Activated gamma-delta T cell treated with anti-CD3 and anti-CD28 coated beads, Interleukin-2, amount 50 U/mL, for 16 hours (primary cell): ENCODE measurements at regions not wholly inside any gene's neighbourhood (a gene's known extent, or its start where the extent isn't known, plus 50 kb on each side); places are given as distances from the start of the nearest gene placed in this dataset.
"Not testable (repeated sequence)": the region's sequence is repeated elsewhere in the genome, so short reads cannot be mapped to it uniquely, and the experiment has no call there.

Source experiments
- DNase-seq: peaks from one replicate; pipeline ENCODE4 v3.0.0-alpha.2; 2020; ENCODE audit warnings: low read depth

DNA sequence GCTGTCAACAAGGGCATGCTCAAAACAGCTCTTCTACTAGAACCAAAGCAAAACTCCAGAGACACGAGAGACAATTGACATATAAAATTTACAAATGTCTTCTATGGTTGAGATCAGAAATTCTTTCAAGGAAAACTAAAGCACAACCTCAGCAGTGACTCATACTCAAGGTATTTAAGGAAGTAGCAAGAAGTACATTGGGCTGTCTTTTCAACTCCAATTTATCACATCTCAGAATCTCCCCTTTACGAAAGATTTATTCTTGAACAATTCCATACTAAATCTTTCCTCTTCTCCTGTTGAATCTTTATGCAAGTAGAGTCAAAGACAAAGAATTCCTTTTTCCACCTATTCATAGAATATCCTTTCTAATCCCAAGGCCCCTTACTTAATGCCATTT is 324.0 kb downstream of the IRS1 start:
- DNase-seq, result no peak

DNA sequence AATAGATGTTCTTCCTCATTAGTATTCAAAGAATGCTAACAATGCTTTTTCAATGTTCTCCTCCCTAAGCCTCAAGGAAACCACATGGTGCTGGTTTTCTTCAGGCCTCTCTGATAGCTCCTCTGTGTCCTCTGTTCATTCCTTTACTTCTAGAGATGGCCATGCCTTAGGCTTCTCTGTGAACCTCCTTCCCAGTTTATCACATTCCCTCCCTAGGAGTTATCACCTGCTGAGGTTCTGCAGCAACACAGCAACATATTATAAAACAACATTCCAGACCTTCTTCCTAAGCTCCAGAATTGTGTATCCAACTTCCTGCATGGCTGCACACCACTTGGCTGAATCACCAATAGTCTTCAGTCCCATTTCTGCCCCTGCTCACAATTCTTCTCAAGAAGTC is 325.5 kb downstream of the IRS1 start:
- no peak for DNase-seq

DNA sequence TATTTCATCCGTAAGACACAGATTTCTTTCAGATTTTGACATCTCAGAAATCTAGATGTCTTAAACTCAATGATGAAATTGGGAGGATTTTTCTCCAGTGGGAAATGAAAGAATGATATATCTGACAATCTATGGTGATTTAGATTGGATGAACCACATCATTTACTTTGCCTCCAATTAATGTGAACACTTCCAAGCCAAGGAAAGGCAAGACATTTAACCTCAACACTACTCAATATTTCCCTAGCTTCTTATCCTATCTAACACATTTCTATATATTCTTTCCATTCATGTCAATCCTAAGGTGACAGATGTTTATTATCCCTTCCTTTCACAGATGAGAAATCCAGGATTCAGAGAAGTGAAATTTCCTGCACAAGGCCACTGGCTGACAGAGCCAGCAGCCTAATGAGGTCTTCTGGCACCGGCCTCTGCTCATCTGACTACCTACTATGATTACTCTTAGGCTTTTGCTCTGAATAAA is 327.6 kb downstream of the IRS1 start:
- DNase-seq, result no peak

DNA sequence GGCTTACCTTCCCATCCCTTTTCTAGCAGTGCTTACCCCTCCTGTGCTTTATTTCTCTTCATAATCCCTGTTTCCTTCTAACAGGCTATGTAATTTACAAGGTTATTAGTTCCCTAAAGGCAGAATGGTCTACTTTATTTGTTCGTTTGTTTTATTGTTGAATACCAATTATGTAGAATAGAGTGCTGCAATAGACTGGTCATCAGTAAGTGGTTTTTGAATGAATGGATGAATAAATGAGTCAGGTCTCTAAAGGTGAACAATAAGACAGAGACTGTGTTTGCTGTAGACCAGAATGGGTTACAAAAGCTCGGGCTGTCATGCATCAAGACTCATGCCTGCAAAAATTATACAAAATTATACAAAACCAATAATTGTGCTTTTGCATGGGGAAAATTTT is 332.0 kb downstream of the IRS1 start:
- no peak for DNase-seq

DNA sequence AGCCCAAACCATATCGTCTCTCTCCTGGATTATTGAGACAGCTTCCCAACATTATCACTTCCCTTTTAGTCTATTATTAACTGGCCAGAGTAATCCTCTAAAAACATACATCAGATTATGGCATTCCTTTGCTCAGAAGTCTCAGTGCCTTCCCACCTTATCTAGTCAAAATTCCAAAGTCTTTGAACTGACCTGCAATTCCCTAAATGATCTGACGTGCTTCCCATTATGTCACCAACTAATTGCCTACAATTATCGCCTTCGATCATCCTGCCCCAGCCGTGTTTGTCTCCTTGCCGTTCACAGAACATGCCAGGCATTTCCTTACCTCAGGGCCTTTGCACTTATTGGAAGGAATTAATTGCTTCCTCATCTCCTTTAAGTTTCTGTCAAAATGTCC is 332.4 kb downstream of the IRS1 start:
- DNase-seq, result no peak

DNA sequence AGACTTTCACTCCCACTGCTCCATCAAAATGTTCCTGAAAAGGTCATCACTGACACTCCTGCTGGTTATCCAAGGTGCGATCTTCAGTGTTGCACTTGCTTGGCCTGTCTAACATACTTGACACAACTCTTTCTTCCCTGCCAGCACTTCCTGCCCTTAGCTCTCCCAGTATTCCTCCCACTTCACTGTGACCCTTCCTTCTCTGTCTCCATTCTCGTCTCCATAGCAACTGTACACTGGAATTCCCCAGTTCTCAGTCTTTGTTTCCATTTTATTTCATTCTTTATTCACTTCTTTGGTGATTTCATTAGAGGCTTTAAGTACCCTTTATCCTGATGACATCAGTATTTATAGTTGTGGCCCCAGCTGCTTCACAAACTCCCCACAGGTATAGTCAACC is 333.0 kb downstream of the IRS1 start:
- DNase-seq, result no peak

DNA sequence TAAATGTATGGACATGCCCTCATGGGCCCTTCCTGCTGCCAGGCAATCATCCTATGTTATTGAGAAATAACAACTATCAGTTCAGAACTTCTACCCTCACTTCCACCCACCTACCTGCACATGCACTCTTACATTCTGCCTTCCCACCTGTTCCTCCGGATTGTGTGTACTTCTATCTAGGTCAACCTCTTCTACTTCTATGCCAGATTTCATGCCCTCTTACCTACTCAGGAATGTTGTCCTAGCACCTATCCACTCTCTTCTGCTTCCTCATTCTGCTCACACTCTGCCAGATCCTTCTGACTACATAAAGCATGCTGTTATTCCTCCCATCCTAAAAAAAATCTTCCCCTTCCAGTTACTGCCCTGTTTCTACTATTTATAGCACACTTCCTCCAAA is 333.5 kb downstream of the IRS1 start:
- no peak for DNase-seq

DNA sequence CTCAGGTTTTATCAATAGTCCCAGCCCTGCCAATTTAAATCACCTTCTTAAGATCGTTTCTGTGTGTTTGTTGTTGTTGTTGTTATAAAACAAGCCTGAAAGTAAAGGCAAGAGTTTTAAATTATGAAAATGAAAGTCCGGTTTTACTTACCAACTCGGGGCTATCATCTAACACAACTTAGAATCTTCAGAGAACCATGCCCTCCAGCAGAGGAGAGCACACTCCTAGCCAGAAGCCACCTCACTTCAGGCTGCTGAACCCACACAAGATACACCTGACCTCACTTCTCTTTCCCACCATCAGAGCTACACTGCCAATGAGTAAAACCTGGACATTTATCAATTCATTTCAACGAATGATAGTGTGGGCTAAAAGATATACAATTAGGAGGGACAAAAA is 335.2 kb downstream of the IRS1 start:
- DNase-seq, result no peak

DNA sequence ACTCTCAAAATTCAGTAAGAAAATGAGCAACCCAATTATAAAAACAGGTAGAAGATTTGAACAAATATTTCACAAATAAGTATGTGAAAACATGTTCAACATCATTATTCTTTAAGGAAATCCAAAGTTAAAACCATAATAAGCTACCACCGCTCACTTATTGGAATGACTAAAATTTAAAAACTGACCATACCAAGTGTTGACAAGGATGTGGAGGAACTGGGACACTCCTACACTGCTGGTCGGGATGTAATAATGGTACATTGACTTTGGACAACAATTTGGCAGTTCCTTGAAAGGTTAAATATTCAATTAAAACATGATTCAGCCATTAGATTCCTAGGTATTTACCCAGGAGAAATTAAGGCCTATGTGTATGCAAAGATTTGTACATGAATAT is 336.5 kb downstream of the IRS1 start:
- no peak for DNase-seq

DNA sequence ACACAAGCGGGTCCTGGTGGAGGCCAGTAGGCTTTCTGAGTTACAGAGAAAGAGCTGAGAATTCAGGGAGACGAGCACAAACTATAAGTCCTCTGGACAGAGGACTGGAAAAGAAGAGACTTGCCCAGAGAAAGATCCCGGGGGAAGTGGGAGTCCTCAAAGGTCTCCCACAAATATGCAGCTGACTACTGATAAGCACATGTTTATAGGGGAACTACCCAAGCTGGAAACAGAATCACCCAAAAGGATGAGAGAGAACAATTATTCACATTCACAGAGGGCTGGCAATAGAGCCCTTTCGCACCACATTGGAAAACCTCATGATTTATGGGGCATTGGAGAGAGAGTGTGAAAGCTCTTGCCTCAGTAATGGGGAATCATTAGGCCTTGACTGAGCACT is 337.6 kb downstream of the IRS1 start:
- DNase-seq, result no peak

DNA sequence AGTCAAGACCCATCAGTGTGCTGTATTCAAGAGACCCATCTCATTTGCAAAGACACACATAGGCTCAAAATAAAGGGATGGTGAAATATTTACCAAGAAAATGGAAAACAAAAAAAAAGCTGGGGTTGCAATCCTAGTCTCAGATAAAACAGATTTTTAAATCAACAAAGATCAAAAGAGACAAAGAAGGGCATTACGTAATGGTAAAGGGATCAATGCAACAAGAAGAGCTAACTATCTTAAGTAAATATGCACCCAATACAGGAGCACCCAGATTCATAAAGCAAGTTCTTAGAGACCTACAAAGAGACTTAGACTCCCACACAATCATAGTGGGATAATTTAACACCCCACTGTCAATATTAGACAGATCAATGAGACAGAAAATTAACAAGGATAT is 343.5 kb downstream of the IRS1 start:
- not testable (repeated sequence) for DNase-seq

DNA sequence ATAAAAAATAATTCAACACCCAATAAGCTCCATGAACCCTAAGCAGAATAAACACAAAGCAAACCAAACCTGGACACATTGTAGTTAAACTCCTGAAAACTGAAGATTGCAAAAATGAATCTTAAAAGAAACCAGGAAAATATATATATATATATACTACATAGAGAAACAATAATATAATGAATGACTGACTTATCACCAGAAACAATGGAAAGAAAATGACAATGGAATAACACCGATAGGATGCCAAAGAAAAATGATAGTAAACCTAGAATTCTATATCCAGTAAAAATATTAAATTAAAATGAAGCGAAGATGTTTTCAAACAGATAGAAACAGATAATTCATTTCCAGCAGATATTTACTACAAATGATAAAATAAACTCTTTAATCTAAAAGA is 346.9 kb downstream of the IRS1 start:
- DNase-seq, result no peak

DNA sequence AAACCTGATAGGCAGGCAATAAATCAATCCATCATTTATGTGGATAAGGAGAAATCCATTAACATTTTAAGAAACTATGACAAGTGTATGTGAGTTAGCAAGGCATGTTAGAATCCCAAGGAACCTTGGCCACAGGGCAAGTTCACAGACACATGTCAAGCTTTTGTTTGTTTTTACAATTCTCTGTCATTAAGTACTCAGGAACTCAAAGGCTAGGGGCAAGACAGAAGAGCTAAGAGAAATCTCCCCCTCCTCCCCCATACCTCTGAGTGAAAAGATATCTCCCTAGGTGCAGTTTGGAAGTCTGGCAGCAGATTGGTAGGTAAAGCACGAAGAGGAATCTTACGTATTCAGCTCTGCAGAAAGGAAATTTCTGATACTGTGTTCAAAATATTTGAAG is 348.1 kb downstream of the IRS1 start:
- DNase-seq, result no peak

DNA sequence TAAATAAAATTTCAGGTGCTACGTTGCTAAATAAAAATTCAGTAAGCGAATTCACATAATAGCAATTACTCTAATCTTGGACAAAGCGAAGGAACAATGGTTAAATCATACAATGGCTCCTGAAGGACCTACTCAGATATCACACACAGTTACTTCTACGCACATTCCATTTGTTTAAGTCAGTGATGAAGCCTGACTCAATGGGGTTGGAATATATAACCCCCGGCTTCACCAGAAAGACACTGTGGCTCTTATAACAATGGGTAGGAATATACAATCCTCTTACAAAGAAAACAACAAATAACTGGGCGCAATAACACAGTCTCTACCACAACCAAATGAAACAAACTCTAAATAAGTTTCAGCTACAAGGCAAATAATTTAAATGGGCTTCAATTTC is 349.5 kb downstream of the IRS1 start:
- DNase-seq, result no peak

DNA sequence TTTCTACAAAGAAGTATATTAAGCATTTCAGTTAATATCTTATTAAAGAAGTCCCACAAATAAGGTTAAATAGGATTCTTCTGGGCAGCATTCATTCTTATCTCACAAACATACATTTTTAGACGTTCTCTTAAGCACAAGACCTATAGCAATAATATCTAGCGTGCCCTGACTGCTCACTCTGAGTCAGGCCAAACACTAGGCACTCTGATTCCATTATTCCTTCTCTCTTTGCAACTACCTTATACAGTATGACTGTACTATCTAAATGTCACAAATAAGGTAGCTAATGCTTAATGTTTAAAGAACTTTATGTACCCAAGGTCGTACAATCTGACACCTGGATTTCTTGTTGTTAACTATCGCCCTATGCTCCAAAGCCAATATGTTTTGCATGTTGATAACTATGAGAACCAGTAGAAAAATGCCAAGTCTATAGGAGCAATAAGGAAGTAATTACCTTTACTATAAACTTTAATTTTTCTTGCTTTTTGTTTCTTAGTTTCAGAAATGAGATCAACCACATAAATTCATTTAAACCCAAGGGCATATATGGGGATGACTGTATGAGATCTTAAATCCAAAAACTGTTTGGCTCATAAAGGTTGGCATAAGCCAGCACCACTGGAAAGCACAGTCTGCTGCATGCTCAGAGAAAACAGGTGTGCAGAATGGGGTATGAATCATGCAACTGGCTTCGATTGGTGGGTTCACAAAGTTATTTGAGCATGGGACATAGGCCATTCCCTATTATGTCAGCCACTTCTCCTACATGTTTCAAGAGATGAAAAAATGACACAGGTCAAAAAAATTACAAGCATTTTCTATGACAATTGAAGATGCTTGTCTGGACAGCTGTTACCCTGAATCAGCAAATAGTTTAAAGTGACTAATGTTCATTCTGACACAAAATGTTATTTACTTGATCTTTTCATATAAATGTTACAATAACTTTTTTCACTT is 352.0 kb downstream of the IRS1 start:
- no peak for DNase-seq

DNA sequence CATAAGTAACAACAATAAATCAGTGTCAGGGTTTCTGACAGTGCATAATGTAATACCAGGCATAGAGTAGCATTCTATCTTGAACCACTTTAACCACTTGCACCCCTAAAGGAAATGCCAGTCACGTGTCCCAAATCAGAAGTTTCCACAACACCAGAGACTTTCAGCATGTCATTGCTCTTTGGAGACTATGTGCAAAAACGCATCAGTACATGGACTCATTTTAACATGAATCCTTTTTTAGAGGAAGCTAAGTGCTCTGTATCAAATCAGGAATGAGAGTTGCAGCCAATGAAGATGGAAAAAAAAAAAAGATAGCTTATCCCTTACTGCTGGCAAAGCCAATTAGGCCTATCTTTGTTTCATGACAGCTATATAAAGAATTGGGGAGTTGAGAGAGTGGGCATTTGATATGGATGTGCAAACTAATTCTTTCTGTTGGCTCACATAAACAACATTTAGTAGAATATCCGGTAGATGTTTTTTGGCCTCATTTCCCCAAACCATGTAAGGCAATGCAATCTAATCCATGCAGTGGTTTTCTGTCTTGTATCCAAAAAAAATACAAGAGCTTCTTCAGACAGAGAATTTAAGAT is 353.1 kb downstream of the IRS1 start:
- DNase-seq, result no peak

DNA sequence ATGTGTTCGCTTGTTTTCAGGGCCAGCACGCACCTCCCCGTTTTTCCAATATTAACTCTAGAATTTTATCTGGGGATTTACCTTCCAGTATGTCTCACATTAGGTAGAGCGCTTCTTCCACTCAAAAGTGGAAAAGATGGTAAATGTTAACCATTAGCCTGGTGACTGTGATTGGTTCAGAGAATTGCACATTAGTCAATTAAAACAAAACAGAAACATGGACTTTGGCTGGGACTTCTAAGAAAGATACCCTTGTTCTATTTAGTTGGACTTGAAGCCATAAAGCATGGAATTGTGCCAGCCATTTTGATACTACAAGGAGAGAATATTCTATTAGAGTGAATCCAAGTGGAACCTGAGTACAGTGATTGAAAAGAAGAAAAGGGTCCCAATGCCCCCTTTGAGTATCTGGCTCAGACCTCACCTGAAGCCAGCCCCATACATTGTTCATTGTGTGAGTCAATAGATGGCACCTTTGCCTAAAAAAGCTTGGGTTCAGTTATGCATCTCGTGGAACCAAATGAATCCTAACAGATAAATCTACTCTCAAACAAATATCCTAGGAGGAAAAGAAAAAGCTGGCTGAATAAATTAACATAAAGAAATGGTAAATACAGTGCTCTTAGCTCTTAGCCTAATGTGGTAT is 354.3 kb downstream of the IRS1 start:
- DNase-seq, result no peak

DNA sequence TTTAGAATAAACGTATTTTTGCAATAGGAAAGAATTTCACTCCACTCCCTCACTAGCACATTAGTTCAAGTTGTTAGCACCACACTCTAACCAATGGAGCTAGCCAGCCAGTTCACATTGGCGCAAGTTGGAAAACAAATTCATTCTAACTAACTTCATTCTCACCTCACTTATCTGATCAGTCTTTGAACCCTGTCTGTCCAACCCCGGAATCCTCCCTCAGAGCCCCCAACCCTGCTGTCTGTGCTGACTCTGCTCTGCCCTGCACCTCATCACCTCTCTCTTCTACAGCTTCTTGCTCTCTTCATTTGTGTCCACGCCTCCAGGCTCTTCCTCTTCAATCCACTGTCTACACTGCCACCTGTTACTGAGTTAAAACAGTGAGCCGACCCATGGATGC is 356.5 kb downstream of the IRS1 start:
- DNase-seq, result no peak

DNA sequence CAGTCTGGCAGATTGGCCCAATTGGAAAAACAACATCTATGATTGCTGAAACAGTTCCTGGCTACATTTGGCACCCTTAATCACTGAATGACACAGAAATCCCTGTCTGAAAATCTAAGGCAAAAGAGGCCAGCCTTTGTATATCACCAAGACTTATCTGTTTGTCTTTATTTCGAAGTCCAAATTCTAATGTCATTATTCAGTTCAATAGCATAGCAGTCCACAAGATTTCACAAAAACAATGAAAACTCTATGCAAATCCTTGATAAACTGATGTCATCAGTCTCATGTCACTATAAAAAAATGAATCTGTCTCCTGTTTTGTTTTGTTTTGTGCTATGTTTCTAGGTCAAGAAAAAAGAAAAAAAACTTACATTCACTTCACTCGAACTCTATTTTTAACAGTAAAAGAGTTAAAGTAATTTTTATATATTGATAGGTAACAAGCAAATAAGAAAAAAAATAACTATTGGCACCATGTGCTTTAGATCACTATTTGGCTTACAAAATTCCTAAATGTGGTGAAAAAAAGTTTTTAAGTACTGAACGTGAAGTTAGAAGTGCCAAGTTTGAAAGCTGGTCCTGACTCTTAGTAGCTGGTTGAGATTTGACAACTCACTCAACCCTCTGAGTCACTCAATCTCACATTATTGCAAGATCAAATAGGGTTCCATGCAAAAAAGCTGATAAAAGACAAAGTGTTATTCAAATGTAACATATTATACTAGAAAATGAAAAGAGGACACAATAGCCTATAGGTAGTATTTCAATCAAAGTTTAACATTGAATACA is 359.3 kb downstream of the IRS1 start:
- DNase-seq, result no peak

DNA sequence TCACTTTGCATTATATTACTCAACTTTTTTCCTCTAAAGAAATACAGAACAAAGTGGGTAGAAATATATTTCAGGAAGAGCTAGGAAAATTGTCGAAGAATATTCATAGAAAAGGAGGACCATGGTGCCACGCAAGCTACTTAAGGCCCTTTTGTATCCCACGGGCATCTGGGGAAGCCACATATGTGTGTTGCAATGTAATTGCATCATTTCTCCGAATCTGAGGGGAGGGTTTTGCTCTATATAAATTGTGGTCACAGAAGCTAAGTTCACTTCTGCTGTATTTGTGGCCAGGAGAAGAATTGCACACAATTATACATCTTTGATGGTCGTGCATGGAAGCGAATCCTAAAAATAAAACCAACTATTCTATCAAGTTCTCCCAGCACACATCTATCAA is 360.3 kb downstream of the IRS1 start:
- DNase-seq, result no peak

DNA sequence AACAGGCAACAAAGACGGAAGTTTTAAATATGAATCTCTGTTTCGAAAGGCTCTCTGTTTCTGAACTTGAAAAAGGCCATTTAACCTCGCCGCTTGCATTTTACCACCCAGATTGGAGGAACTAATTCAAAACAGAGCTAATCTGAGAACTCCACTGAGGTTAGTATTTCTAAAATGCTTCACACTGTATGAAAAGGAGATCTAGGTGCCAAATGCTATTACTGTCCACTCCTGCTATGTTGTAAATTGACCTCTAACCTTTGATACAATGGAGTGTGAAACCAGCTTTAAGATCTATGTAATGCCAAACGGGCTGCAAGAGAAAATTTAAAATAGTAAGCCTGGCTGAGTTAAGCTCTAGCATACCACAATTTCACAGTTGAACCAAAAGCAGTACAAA is 364.5 kb downstream of the IRS1 start:
- DNase-seq, result no peak

DNA sequence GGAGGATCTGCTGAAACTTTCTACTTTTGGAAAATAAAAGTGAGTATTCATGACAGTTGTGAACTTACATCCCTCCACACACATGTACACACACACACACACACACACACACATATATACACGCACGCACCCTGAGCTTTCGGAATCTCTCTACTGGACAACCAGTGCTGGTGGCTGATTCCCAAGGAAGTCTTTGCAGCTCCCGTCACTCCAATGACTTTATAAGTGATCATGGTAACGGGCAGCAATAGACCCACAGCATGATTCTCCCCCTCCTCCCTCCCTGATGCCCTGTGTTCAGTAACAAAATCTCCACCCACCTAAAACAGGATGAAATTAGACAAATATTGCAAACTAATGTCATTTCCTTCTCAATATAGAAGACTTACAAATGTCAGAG is 364.9 kb downstream of the IRS1 start:
- no peak for DNase-seq
